Activated gamma-delta T cell treated with Interleukin-2 at 50 U/mL for 16 hours (primary cell): ENCODE measurements at regions not wholly inside any gene's neighbourhood (a gene's known extent, or its start where the extent isn't known, plus 50 kb on each side); places are given as distances from the start of the nearest gene placed in this dataset.
"Not testable (repeated sequence)": the region's sequence is repeated elsewhere in the genome, so short reads cannot be mapped to it uniquely, and the experiment has no call there.

Experiments used
- DNase-seq: peaks from one replicate; pipeline ENCODE4 v3.0.0-alpha.2; 2020

DNA sequence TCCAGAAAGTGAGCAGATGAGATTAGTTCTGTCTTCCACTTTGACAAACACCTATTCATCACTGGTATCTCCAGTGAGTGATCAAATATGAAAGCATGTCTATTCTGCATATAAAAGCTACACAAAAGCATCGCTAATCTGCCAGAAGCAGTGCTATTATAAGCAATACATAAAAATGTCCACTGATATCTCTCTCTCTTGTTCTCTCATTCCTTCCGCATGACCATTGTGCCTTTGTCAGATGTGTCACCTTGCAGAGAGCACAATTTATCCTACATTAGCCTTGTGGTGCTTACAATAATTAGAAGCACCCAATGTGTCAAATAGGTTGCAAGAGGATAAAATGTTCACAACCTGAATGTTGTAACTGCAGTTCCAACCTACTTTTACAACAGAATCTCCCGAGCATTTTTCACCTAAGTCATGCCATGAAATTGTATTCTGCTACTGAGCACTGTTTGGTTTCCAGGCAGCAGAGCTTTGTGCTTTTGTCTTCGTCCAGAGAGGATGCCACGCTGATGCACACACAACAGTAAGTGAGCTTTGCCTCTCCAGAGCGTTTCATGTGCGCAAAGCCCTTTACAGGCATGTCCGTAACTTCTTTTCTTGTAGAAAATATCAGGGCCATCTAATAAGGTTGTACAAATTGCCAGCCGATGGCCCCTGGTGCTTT lies 198.7 kb upstream of the PLD5 start:
- DNase-seq, result no peak

DNA sequence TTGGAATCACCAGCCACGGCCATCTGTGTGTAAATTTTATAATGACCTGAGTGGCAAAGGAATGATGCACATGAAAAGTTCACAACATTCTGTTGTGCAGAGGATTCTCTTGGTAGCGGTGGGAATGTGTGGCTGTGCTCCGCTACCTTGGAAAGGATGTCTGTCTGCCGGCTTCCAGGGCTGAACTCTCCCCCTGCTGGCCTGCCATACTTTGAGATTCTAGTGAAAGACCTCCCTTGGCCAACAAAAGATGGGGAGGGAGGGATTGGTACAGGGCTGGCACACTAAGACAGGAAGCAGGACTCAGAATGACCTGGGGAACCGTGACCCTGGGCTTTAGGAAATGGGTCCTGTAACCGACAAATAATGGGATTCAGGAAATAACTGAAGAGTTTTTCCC lies 194.5 kb upstream of the PLD5 start:
- no peak for DNase-seq

DNA sequence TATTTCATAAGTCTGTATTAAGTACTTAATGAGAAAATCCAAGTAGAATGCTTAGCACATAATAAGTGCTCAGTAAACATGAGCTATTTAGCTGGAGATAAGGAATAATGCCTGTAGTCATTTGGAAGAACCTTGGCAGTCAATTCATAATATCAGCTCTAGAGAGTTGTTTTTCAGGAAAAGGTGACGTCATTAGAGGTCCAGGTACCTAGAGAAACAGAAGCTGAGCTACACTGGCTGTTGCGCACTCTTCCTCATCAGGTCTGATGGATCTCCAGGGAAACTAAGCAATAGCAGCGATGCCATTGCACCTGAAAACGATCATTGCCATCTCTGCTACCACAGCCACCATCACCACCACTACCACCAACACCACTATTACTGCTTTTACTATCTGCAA lies 187.8 kb upstream of the PLD5 start:
- DNase-seq, result no peak

DNA sequence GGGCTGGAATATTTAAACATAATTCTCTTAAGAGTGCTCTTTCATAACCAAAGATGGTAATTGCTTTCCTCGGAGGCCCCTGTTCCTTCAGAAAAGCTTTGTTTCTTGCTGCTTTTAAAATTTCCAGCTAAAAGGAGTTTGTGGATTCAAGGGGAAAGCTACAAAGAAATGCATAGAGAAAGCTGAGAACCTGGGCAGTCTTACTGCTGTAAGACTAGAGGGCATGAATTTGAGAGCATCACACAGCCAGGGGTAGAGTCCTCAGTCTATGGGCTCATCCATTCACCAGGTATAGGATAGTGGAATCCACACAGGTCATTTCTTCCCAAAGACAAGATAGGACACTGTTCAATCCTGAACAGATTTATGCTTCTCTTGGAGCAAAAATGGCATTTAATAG lies 186.3 kb upstream of the PLD5 start:
- no peak for DNase-seq

DNA sequence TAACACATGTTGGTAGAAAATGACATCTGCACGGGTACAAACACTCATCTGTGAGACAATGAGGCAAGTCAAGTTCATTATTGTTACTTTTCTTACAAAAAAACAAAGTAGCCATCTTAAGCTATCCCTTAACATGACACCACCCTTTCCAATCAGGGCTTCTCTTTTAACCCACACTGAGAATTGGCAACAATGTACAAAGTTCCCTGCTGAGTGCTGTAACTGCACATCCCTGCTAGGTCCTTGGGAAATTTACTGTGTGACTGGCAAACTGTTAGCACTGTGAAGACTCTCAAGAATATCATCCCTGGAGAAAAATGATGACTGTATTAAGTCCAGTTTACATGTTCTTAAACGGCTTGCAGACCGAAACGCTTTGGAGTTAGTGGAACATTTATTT lies 185.8 kb upstream of the PLD5 start:
- no peak for DNase-seq

DNA sequence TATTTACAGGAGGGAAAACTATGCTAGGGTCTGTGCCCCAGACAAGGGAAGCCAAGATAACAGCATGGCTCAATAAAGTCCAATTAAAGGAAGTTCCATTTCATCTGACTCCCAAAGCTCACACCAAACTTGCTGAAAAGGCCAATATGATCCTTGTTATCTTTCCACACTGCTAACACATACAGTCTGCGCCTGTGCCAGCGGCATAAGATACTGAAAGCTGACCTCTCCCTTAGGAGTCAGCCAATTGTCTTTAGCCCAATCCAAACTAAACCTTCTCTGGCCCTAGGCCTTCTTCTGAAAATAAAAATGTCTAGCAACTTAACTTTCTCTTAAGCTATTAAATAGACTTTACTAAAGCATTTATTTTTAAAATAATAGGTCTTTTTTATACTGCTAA lies 179.0 kb upstream of the PLD5 start:
- no peak for DNase-seq

DNA sequence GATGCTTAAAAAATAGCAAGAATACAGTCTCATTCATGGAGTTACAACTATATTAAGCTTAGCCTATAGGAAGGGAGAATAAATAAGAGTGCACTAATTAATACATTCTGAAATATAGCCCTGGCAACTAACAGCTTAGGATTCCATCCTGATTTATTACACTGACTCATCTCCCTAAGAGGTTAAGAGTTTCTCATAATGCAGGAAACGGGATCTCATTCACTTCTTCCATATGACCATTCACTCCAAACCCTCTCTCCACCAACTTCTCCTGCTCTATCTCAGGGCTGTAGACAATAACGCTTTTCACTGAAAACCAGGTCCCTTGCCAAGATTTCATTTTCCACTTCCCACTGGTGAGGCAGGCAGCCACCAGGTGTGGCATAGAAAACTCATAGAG lies 168.5 kb upstream of the PLD5 start:
- no peak for DNase-seq

DNA sequence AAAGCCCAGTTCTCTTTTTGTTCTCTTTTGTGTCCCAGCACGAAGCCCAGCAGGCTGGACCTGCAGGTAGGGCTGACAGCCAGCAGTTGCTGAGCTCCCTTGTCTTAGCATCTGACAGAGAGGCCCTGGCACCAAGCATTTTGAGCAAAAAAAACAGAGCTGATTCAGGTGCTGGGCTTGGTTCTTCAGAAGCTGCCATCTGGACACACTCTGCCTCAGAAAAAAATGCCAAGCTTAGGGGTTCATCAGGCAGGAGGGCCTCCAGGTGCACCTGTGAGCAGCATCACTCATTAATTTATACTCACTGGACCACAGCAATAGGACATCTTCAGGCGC lies 167.1 kb upstream of the PLD5 start:
- DNase-seq, result no peak

DNA sequence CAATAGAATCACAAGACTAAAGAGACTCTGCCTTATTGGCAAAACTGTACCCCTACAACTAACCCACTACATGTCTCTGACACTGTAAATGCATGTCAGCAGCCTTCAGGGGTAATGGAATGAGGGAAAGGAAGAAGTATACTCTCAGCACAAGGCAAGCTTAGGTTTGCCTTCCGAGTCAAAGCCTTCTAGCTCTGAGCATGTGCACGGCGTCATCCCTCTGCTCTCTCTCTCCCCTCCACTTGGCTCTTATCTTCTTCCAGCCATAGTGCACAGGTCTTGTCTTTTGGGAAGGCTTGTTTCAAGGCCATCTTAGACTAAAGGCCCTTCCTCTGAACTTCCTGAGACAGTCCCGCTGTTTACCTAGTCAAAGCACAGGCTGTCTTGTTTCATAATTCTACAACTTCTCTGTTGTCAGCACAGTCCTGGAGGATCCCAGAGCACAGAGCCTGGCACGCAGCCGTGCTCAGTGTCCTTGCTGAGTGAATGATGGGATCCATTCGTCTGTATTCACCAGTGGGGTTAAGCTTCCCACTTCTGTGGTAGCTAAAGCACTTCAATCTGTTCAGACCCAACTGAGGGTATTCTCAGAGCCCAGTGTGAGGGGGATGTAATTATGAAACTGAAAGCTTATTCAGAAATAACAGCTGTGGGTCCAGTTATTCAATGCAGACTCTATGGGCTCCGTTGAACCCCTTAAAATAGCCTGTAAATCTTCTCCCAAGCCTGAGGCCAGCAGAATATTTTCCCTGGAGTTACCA lies 166.5 kb upstream of the PLD5 start:
- no peak for DNase-seq

DNA sequence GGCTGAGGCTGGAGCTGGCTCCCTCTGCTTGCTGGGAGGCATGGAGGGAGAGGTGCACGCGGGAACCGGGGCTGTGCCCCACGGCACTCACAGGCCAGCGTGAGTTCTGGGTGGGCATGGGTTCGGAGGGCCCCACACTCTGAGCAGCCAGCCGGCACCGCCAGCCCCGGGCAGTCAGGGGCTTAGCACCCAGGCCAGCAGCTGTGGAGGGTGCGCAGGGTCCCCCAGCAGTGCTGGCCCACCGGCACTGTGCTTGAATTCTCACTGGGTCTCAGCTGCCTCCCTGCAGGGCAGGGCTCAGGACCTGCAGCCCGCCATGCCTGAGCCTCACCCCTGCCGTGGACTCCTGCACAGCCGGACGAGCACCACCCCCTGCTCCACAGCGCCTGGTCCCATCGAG lies 164.9 kb upstream of the PLD5 start:
- no peak for DNase-seq

DNA sequence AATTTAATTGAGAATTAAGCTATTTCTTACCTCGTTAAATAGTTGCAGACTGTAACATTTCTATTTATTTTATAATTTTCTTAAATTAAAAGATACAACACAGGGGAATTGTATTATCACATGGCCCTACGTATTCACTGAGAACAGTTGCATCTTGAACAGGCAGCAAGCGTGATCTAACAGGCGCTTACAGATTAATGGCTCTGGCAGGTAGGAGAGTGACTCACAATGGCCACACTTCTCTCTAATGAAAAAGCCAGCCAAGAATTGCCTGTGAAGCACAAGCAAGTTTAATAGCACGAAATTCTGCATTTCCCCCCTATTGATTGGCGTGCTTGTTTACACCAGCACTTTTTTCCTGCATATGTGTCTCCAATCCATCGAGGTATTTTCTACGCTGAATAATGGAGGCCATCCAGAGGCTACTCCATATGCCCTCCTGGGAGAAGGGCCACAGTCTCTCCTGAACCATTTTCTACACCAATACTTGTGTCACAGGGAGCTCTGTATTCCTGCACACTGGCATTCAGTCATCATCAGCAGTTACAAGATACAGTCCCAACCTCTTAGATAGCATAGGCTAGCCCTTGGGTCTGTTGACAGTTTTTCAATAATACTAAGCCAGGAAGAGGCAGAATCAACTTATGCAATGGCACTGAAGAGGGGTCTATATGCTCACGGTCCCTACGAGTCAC lies 150.6 kb upstream of the PLD5 start:
- no peak for DNase-seq

DNA sequence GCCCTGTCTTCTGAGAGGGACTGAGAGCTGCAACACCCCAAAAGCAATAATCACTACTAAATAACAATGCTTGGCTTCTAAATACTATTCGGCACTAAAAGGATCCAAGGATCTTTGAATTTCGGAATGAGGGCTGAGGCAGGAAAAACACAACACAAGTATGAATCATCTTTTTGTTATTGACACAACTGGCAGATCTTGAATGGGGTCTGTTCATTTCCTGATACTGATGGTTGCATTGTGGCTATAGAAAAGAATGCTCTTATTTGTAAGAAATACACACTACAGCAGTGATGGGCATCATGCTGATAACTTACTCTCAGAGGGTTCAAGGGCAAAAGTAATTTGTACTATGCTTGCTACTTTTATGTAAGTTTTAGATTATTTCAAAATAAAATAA lies 149.2 kb upstream of the PLD5 start:
- no peak for DNase-seq

DNA sequence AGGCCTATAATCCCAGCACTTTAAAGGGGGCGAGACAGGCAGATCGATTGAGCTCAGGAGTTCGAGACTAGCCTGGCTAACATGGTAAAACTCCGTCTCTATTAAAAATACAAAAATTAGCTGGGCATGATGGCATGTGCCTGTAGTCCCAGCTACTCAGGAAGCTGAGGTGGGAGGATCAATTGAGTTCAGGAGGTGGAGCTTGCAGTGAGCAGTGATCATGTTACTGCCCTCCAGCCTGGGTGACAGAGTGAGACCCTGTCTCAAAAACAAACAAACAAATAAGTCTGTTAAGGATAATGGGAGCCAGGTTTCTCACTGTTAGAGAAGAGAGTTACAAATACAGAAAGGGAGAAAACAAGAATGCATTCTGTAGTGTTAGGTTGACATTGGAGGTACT lies 148.7 kb upstream of the PLD5 start:
- DNase-seq, result not testable (repeated sequence)

DNA sequence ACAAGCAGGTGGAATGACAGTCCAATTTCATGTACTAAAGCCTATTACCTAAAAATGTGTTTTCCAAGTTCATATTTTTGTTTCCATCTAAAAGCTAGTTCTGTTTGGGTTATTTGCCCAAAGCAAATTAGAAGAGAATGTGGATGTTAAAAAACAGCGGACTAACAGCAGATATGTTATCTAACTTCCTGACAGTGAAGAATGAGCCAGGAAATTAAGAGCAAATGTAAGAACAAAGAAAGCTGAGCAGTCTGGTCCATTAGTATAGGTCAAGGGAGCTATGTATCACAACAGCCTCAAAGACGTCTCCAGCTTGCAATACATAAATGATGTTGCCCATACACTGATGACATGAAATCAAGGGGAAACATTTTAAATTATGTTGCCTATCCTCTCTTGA lies 145.5 kb upstream of the PLD5 start:
- DNase-seq, result no peak

DNA sequence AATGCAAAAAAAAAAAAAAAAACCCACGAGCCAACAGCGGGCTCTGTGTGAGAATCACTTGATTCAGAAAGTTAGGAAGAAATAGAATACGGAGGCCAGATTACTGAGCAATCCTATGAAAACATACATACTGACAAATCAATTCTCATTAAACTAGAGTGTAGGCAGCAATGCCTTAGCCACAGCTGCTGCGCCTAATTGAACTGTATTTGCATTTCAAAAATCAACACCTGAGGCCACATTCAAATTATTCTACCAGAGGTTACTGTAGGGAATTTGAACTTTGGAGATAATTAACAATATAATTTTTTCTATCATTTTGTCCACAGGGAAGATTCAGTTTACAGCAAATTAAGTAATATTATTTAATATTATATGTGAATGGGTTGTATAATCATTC lies 138.4 kb upstream of the PLD5 start:
- no peak for DNase-seq

DNA sequence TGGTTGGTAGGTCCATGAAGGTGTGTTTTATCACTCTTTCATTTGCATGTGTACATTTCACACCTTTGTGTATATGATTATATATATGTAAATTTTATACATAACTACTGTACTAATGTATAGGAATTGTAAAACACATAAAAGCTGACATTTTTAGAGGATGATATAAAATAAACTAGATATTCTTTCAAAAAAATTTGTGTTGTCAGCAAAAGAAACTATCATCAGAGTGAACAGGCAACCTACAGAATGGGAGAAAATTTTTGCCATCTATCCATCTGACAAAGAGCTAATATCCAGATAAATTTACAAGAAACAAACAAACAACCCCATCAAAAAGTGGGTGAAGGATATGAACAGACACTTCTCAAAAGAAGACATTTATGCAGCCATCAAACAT lies 129.3 kb upstream of the PLD5 start:
- DNase-seq, result not testable (repeated sequence)

DNA sequence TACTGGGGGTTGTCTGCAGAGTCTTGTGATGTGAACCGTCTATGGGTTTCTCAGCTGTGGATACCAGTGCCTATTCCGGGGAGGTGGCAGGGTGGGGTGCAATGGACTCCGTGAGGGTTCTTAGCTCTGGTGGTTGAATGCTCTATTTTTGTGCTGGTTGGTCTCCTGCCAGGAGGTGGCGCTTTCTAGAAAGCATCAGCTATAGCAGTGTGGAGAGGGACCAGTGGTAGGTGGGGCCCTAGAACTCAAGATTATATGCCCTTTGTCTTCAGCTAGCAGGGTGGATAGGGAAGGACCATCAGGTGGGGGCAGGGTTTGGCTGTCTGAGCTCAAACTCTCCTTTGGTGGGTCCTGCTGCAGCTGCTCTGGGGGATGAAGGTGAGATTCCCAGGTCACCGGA lies 127.3 kb upstream of the PLD5 start:
- DNase-seq, result no peak

DNA sequence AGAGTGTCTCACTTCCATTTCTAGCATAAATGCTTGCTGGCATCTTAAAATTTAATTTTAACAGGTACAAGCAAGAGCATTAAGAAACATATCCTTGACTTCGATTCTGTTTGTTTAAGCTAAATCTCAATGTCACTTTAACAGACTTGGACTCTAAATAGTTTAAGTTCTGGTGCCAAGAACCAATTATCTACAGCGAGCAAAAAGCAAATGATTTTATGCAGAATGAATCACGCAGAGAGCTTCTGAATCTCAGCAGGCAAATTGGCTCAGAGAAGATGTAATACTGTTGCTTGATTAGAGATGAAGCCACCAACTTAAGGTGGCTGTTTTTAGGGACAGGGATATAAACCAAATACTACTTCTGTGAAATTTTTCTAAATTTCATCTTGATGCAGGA lies 117.0 kb upstream of the PLD5 start:
- no peak for DNase-seq

DNA sequence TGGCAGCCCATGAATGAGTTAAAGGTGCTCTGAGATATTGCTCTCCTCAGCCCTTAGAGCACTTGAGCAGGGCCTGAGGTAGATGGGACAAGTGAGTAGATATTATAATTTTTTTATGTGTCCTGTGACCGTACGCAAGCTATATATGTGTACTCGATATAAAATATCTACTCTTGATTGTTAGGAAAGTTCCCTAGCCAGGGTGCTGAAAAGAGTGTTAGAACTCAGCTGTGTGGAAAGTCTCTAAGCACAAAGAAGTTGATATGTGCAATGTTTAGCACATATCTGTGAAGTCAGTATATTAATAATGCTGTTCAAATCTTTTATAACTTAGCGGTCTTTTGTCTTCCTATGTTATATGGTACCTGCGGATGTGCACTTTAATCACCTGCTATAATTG lies 114.6 kb upstream of the PLD5 start:
- DNase-seq, result no peak

DNA sequence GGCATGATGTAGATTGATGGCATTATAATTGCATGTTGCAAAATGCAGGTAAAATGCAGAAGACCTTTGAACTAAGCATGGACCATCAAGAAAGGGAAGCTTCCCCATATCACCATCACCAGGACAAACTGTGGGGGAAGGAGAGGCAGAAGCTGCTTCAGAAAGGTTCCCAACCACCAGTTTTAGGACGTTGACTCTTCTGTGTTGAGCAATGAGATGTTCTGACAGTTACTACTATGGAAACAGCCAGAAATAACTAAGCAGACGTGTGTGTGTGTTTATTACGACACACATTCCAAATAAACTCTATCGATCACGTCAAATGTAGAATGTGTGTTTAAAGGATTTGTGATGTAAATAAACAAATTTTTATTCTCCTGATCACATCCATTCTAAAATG lies 110.2 kb upstream of the PLD5 start:
- DNase-seq, result no peak

DNA sequence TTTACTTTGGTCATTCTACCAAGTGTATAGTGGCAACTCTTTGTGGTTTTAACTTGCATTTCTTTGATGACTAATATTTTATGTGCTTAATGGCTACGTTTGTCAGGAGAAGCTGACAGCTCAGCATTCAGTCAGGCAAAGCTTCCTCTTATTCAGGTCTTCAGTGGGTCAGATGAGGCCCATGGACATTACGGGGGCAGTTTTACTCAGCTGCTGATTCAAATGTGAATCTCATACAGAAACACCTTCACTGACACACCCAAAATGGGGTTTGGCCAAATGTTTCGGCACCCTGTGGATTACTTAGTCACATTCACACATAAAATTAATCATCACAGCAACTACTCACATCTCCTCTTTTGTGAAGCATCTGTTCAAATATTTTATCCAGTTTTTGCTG lies 104.9 kb upstream of the PLD5 start:
- no peak for DNase-seq

DNA sequence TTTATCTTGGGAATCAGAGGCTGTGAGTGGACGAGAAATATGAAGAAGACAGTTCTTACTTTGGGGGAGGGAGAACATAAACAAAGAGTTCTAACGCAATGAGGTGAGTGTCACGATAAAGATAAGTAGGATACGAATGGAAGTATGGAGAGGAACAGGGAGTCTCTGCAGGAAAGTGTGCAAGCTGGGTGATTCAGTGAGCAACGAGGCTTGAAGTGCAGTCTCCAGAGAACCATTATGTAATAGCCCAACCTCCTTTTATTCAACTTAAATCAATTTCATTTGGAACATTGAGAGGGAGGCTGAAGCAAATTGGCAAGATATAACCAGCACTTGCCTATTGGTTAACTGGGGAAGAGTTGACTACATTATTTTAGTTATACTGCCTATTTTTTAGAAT lies 99.3 kb upstream of the PLD5 start:
- no peak for DNase-seq

DNA sequence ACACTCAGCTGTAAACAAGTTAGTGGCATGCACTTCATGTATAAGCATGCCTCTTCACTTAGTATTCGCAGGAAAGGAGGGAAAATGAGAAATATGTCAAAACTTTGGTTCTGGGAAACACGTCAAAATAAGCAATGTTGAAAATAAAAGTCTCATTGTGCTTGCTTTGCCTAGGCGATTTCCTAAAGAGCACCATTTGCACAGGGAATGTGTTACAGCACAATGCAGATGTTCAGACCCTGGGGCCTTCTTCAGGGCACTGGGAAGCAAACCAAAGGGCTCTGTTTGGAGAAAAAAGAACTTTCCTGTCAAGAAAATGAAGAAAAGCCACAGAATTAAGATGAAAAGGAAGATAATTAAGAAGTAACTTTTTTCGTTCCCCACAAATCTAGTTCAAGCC lies 98.6 kb upstream of the PLD5 start:
- no peak for DNase-seq

DNA sequence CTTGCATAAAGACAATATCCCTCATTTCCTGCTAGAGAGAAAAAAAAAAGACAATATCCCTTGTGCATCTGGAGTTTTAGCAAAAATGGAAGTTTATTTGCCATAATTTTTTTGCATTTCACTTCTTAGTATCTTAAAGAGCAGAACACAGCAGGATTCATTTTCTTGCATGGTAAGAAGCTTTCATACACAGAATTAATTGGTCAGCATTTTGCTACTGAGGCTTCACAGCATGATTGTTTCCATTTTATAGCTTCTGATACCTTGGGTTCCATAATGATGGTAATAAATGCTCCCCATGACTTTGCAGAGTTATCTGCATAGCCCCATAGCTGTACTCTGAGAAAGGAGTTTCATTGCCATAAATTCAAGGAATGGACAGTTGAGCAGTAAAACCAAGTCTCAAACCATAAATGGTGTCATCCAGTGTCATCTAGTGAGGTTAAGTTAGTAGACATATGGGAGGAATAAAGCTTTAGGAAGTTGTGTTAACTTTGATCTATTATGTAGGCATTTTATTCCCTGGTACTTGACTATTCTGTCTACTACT lies 88.8 kb upstream of the PLD5 start:
- DNase-seq, result no peak
